ENCODE measurements at regions not wholly inside any gene's neighbourhood (a gene's known extent, or its start where the extent isn't known, plus 50 kb on each side); places are given as distances from the start of the nearest gene placed in this dataset.

DNA sequence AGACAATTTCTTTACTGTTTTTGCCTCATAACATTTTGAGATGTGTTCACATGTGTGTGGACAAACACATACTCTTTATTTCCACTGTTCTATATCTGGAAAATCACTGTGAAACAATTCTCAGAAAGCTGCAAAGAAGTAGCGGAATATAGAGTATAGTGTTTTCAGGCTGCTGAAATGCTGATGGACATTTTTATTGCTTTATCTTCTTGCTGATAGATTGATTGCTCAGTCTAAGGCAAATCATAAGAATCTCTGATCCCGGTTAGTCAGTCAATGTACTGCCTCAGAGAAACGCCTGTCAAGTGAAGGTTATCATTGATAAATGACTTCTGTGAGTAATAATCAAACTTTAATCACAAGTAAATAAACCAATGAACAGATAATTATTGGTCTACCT lies 364.9 kb upstream of the CTNND2 start:
- no peak for TF ChIP-seq CTCF (conservative IDR thresholded peaks at IDR 0.05 in 1 of 2, IDR thresholded peaks at IDR 0.05 in 1 of 2; ENCODE audit: low read depth in 1 of 2, low read length in 2 of 2)
- TF ChIP-seq EZH2 (IDR thresholded peaks at IDR 0.05; ENCODE audit: low read length, missing control alignments): no peak

Data from fibroblast of lung (primary cell).